DMS53 (cell line): ENCODE measurements at regions not wholly inside any gene's neighbourhood (a gene's known extent, or its start where the extent isn't known, plus 50 kb on each side); places are given as distances from the start of the nearest gene placed in this dataset.

Source experiments
- DNase-seq: peaks from one replicate; lab custom pipeline; 2025; lab: John Stamatoyannopoulos, UW

DNA sequence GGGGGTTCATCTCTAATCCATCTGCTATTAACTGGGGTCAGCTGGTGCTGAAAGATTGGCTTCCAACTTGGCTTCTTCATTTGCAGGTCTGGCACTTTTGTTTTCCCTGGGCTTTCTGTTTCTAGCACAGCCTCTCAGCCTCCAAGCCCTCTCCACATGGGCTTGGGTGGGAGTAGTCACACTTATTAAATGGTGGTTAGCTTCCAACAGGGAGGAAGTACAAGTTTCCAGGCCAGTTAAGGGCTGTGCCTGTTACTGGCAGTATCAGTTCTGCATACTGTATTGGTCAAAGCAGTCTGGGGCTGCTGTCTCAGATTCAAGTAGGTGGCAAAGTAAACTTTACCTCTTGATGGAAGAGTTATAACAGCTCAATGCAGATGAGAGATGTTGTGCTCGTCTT lies 627.1 kb upstream of the CCDC54 start:
- no peak for DNase-seq

GRCh38 chr3:106755336-106755735 lies 621.9 kb upstream of the CCDC54 start:
- no peak for DNase-seq

GRCh38 chr3:106756901-106757300 lies 620.3 kb upstream of the CCDC54 start:
- DNase-seq, result no peak

DNA sequence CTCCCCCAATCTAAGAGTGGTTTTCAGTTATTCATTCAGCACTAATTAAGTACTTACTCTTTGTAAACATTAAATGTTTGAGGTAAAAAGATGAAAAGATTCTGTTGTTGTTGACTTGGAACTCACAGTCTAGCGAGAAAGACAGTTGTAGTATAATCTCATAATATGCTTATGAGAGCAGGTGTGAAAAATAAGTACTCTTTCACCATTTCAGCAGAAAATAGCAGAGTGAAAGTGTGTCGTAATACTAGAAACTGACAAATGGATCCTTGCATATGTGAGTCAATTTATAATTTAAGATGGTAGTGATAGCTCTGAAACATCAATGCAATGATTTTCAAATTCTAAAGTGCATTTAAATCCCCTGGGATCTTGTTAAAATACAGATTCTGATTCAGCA lies 618.8 kb upstream of the CCDC54 start:
- DNase-seq, result no peak

- no peak for DNase-seq
Measured at GRCh38 chr3:106759731-106760130, 617.5 kb upstream of the CCDC54 start.

DNA sequence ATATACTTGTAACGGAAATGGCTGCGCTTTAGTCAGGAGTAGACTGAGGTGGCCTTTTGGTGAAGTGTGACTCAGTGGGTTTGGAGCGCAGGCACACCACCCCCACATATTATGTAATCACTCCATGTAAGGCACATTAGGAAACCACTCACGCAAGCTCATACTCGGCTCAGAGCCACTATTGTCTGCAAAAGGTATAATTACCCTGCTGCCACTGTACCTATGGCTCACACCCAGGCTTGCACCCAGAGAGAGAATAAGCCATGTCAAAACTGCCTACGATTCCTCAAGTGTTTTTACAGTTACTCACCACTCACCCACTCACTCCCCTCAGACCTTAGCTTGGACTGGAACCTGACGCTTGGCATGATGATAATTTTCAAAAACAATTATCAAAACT lies 611.9 kb upstream of the CCDC54 start:
- DNase-seq, result no peak

DNA sequence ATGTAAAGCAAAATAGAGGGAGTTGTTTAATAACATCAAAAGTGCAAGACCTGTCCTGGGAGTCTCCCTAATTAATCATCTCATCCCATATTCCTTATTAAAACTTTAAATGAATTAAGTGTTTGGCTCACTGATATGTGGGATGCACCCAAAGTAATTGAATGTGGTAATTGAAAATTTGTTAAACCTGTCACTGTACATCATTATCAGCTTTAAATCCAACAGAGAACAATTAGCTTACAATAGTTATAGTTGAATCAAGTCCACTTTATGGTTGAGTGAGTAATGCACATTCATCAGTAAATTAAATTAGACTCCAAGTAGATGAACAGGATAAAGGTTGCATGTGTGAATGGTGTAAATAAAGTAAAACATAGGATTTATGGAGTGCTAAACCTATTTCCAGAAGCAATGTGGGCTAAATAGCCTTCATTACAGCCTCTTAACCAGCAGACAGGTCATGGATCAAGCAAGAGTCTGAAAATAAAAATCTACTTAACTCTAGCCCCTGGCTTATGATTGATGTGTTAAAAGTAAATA lies 608.2 kb upstream of the CCDC54 start:
- DNase-seq, result no peak

GRCh38 chr3:106773795-106774194 lies 603.4 kb upstream of the CCDC54 start:
- DNase-seq, result no peak

GRCh38 chr3:106783231-106783630 lies 594.0 kb upstream of the CCDC54 start:
- no peak for DNase-seq

DNA sequence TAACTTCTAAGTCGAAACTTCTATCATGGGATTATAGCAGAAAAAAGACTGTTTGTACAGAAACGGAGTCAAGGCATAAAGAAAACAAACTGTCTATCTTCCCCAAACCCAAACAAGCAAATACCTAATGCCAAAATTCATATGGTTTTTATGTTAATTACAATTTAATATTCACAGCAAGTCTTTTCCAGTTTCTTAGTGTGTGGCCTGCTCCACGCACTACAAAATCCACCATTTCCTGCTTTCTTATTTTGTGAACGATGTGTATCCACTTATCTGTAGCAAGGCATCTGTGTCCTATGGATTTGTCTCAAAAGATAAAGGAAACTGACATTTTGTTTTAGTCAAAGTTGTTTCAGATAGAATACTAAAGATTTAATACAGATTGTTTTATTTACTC lies 588.0 kb upstream of the CCDC54 start:
- no peak for DNase-seq

- no peak for DNase-seq
Measured at GRCh38 chr3:106792716-106793115, 584.5 kb upstream of the CCDC54 start.

GRCh38 chr3:106794442-106794841 lies 582.8 kb upstream of the CCDC54 start:
- DNase-seq, result no peak

GRCh38 chr3:106795553-106795952 lies 581.7 kb upstream of the CCDC54 start:
- DNase-seq, result no peak

- DNase-seq, result no peak
Measured at GRCh38 chr3:106797461-106797860, 579.8 kb upstream of the CCDC54 start.

DNA sequence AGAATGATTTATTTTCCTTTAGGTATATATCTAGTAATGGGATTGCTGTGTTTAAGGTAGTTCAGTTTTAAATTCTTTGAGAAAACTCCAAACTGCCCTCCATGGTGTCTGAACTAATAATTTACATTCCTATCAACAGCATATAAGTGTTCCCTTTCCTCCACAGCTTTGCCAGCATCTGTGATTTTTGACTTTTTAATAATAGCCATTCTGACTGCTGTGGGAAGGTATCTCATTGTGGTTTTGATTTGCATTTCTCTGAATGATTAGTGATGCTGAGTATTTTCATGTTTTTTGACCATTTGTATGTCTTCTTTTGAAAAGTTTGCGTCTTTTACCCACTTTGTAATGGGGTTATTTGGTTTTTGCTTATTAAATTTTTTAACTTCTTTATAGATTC lies 571.6 kb upstream of the CCDC54 start:
- no peak for DNase-seq

DNA sequence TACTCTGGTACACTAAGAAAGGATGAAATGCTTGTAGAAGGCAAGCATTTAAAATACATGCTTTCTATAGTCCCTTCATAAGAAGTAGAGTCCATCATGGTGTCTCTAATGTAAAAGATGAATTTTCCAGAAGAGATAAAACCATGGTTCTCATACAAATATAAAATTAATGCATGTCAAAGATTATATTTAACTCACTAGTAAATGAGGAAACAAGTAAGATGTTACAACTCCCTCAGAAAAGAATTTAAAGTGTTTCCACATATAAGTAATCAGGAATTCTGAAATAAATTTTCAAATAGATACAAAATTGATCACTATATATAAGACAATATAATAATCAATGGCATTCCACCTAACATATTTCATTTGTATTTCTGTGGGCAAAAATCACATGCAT lies 570.3 kb upstream of the CCDC54 start:
- DNase-seq, result no peak

- DNase-seq, result no peak
Measured at GRCh38 chr3:106809041-106809440, 568.2 kb upstream of the CCDC54 start.

DNA sequence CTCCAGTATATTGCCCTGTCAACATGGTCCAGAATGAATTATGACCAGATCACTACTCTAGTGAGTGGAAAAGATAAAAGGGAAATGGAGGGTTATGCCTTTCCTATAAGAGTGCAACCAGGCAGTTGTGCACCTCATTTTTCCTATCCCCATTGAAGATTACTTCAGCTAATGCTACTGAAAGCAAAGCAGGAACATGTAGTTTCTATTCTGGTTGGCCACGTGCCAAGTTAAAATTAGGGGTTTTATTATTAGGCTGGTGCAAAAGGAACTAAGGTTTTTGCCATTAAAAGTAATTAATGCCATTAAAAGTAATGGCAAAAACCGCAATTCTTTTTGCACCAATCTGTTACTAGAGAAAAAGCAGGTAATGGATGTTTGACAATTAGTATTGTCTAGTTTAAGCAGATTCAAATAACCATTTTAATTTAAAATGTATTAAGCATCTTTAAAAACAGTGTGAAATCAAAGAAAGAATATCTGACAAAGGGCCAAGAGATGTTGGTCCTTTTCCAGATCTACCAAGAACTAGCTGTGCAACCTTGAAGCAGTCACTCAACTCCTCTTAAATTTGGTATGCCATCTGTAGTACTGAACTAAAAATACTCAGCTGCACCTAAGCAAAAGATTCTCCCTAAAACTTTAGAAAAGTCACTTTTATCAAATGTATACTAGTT lies 567.5 kb upstream of the CCDC54 start:
- no peak for DNase-seq

DNA sequence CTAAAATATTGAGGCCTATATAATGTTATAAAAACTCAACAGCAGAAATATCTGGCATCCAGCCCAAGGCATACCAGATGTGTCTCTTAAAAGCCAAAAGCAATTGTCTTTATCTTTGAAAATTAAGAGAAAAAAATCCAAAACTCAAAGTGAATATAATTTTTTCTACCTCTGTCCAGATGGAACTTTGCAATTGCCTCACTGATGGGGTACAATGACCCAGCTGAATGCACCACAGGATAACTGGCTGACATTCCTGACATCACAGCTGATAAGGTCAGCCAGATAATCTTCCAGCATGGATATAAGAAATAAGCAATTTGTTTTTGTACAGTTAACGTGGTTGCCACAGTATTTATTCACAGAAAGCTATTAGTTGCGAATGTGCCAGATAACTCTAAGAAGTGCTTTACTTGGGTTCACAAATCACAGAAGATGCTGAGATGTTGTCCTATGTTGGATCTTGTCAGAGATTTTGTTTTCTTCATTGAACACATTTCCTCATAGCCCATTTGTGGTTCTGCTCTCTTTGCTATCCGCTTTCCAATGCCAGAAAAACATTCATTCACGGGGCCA lies 566.9 kb upstream of the CCDC54 start:
- DNase-seq, result no peak

- DNase-seq, result no peak
Measured at GRCh38 chr3:106811376-106811775, 565.9 kb upstream of the CCDC54 start.

DNA sequence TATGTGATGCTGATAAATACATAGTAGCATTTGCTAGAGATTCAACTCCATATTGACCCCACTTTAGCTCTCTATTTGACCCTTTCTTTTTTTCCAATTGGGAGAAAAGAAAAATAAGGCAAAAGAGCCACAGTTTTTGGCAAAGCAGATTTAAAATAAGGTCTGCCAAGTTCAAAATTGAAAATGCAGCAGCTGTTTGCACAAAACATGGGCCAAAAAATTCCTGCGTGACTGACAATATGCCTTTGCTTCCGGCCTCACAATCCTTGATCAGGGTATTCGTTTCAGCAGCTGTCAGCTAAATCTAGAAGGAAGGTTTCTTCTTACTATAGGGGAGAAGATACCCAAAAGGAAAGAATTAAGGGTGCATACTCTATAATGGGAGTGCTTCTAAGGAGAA lies 563.5 kb upstream of the CCDC54 start:
- DNase-seq, result no peak

GRCh38 chr3:106814231-106814630 lies 563.0 kb upstream of the CCDC54 start:
- DNase-seq, result peak; percentile 6

- no peak for DNase-seq
Measured at GRCh38 chr3:106816838-106817237, 560.4 kb upstream of the CCDC54 start.

DNA sequence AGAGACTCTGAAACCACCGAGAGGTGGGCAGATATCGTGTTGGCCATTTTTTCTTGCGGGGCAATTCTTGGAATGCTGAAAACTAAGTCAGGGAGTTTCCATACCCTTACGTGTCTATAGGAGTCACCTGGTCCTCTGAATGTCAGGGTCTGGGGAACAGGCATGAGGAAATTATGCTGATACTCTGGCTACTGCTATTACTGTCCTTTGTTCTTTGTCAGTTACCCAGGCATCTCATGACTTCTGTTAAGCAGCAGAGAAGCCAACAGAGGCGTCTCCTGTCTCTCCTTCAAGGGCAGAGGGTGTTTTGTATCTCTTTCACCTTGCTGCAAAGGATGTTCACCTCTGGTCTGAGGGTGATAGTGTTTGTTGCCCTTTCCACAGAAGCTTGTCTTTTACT lies 559.5 kb upstream of the CCDC54 start:
- DNase-seq, result no peak
